SU-DHL-6 (cell line): ENCODE measurements at regions not wholly inside any gene's neighbourhood (a gene's known extent, or its start where the extent isn't known, plus 50 kb on each side); places are given as distances from the start of the nearest gene placed in this dataset.

Experiments
- H2AFZ ChIP-seq: fragments of 200-600 bp; sonication (generic); 2 replicates; pipeline ENCODE4 v1.6.1; 2014; ENCODE audit warnings: low read depth, mild to moderate bottlenecking, moderate library complexity, mixed read lengths, antibody characterized with exemption, low read length; ENCODE audit not compliant: severe bottlenecking
- H3F3A ChIP-seq: fragments of 200-600 bp; shearing (Covaris generic); 2 replicates; pipeline ENCODE4 v1.6.0; 2016; ENCODE audit warnings: antibody characterized with exemption, mild to moderate bottlenecking; ENCODE audit not compliant: insufficient read depth
- H3K27ac ChIP-seq: fragments of 200-600 bp; sonication (generic); 2 replicates; pipeline ENCODE4 v1.5.1; 2016; ENCODE audit warnings: low read depth, mild to moderate bottlenecking, low read length, moderate library complexity, mixed read lengths
- H3K27me3 ChIP-seq: fragments of 200-600 bp; sonication (generic), shearing (Covaris generic); 2 replicates; pipeline ENCODE4 v1.6.0; 2014; ENCODE audit warnings: mild to moderate bottlenecking, low read length
- H3K36me3 ChIP-seq: fragments of 200-600 bp; sonication (generic); 2 replicates; pipeline ENCODE4 v1.6.1; 2014; ENCODE audit warnings: mild to moderate bottlenecking, low read length, mixed read lengths
- H3K4me2 ChIP-seq: fragments of 300-600, 200-600 bp; shearing (Covaris generic), sonication (generic); 2 replicates; pipeline ENCODE4 v1.6.0; 2014; ENCODE audit warnings: low read length, low read depth, mild to moderate bottlenecking; ENCODE audit not compliant: poor library complexity, severe bottlenecking
- H3K4me3 ChIP-seq: fragments of 200-600 bp; sonication (generic); 2 replicates; pipeline ENCODE4 v1.5.1; 2014; ENCODE audit warnings: antibody characterized with exemption, low read length, mild to moderate bottlenecking, mixed read lengths; ENCODE audit not compliant: insufficient read depth, poor library complexity, severe bottlenecking
- H3K79me2 ChIP-seq: fragments of 200-600 bp; sonication (generic); 2 replicates; pipeline ENCODE4 v1.6.1; 2014; ENCODE audit warnings: mild to moderate bottlenecking, low read length, moderate library complexity; ENCODE audit not compliant: insufficient read depth
- H3K9ac ChIP-seq: fragments of 200-600 bp; sonication (generic); 2 replicates; pipeline ENCODE4 v1.7.0; 2014; ENCODE audit warnings: mild to moderate bottlenecking, low read length
- H3K9me2 ChIP-seq: fragments of 200-600 bp; sonication (generic); replicated peaks from 2 replicates; pipeline ENCODE4 v1.6.1; 2014; ENCODE audit warnings: low read length; ENCODE audit not compliant: insufficient read depth
- H3K9me3 ChIP-seq: fragments of 200-600 bp; sonication (generic); 2 replicates; pipeline ENCODE4 v1.6.1; 2014; ENCODE audit warnings: low read length, mixed read lengths; ENCODE audit not compliant: insufficient read depth
- H4K20me1 ChIP-seq: fragments of 200-600 bp; sonication (generic); 2 replicates; pipeline ENCODE4 v1.6.1; 2014; ENCODE audit warnings: low read depth, mild to moderate bottlenecking, antibody characterized with exemption, low read length, moderate library complexity, mixed read lengths
- CTCF ChIP-seq: fragments of 200-600 bp; sonication (generic); IDR thresholded peaks from one replicate; pipeline ENCODE4 v1.5.1; 2017; ENCODE audit warnings: antibody characterized with exemption, mild to moderate bottlenecking, low read length, moderate library complexity; ENCODE audit not compliant: insufficient read depth, poor library complexity, severe bottlenecking
- EZH2phosphoT487 ChIP-seq: fragments of 200-600 bp; sonication (generic), shearing (Covaris generic); conservative IDR thresholded peaks from 2 replicates; pipeline ENCODE4 v1.6.1; 2018; ENCODE audit warnings: mild to moderate bottlenecking, antibody characterized with exemption, low read length, moderate library complexity, mixed read lengths

GRCh38 chr20:17835934-17836300, 132.7 kb downstream of the SNX5 start:
- H3K27ac ChIP-seq = no peak overlapping the region
- TF ChIP-seq CTCF = no peak
- TF ChIP-seq EZH2phosphoT487 = no peak
- no peak overlapping the region for H2AFZ ChIP-seq
- H3K36me3 ChIP-seq = no peaks in the 10 kb centered on the region
- H3K9ac ChIP-seq = no peak overlapping the region
- no peaks in the 10 kb centered on the region for H3K9me2 ChIP-seq
- H3K9me3 ChIP-seq = no peaks in the 10 kb centered on the region
- no peaks in the 10 kb centered on the region for H4K20me1 ChIP-seq
- no peaks in the 10 kb centered on the region for H3K79me2 ChIP-seq
- no peak overlapping the region for H3K4me2 ChIP-seq
- H3F3A ChIP-seq = no peaks in the 10 kb centered on the region
- H3K4me3 ChIP-seq = no peak overlapping the region
- H3K27me3 ChIP-seq = no peaks in the 10 kb centered on the region

GRCh38 chr20:17835240-17835933, 133.2 kb downstream of the SNX5 start:
- H2AFZ ChIP-seq = no peak overlapping the region
- no peaks in the 10 kb centered on the region for H3K9me2 ChIP-seq
- H3K79me2 ChIP-seq = no peaks in the 10 kb centered on the region
- no peaks in the 10 kb centered on the region for H3F3A ChIP-seq
- no peak overlapping the region for H3K27ac ChIP-seq
- H3K4me3 ChIP-seq = no peak overlapping the region
- H3K4me2 ChIP-seq = no peak overlapping the region
- H3K27me3 ChIP-seq = no peaks in the 10 kb centered on the region
- no peaks in the 10 kb centered on the region for H3K36me3 ChIP-seq
- H4K20me1 ChIP-seq = no peaks in the 10 kb centered on the region
- H3K9ac ChIP-seq = no peak overlapping the region
- no peak for TF ChIP-seq EZH2phosphoT487
- H3K9me3 ChIP-seq = no peaks in the 10 kb centered on the region

- Histone ChIP-seq H3K36me3 (no peaks in the 10 kb centered on the region), H3K9me3 (no peaks in the 10 kb centered on the region), H3K9ac (no peak overlapping the region), H3K27ac (no peak overlapping the region), H3K79me2 (no peaks in the 10 kb centered on the region), H3K9me2 (no peaks in the 10 kb centered on the region), H3F3A (no peaks in the 10 kb centered on the region), H4K20me1 (no peaks in the 10 kb centered on the region), H3K4me3 (no peak overlapping the region), H3K27me3 (no peaks in the 10 kb centered on the region), H3K4me2 (no peak overlapping the region), H2AFZ (no peak overlapping the region)
- TF ChIP-seq EZH2phosphoT487 = no peak
- TF ChIP-seq CTCF = no peak
These were observed 133.8 kb downstream of the SNX5 start for GRCh38 chr20:17834804-17835203.

- Histone ChIP-seq H3K79me2 (no peaks in the 10 kb centered on the region), H3K9ac (no peak overlapping the region), H3K4me3 (no peak overlapping the region), H2AFZ (no peak overlapping the region), H3K36me3 (no peaks in the 10 kb centered on the region), H3K9me2 (no peaks in the 10 kb centered on the region), H3K9me3 (no peaks in the 10 kb centered on the region), H3K27me3 (no peaks in the 10 kb centered on the region), H3K4me2 (no peak overlapping the region), H4K20me1 (no peaks in the 10 kb centered on the region), H3K27ac (no peak overlapping the region), H3F3A (no peaks in the 10 kb centered on the region)
- no peak for TF ChIP-seq EZH2phosphoT487
- no peak for TF ChIP-seq CTCF
These were observed 133.4 kb downstream of the BANF2 start for GRCh38 chr20:17833036-17833674.
